Mucosa of rectum (tissue), 2 donors: ENCODE measurements at regions not wholly inside any gene's neighbourhood (a gene's known extent, or its start where the extent isn't known, plus 50 kb on each side); places are given as distances from the start of the nearest gene placed in this dataset.

Experiments
- H3K27ac ChIP-seq, 2 donors: one replicate each; pipeline ENCODE4 v1.7.0; 2013; ENCODE audit warnings: inconsistent platforms in 2 of 2, low read depth in 2 of 2, low read length in 2 of 2
- H3K27me3 ChIP-seq, 2 donors: one replicate each; pipeline ENCODE4 v1.7.0; 2013; ENCODE audit warnings: low read length in 2 of 2; ENCODE audit not compliant: control insufficient read depth in 2 of 2, insufficient read depth in 2 of 2
- H3K36me3 ChIP-seq, 2 donors: one replicate each; pipeline ENCODE4 v1.7.0; 2013; ENCODE audit warnings: low read length in 2 of 2; ENCODE audit not compliant: control insufficient read depth in 2 of 2, insufficient read depth in 2 of 2
- H3K4me1 ChIP-seq, 2 donors: one replicate each; pipeline ENCODE4 v1.7.0; 2013; ENCODE audit warnings: low read length in 2 of 2, mild to moderate bottlenecking in 1 of 2; ENCODE audit not compliant: control insufficient read depth in 2 of 2, insufficient read depth in 2 of 2
- H3K4me3 ChIP-seq, 2 donors: one replicate each; pipeline ENCODE4 v1.7.0; 2013; ENCODE audit warnings: low read length in 2 of 2
- H3K9ac ChIP-seq, 2 donors: one replicate each; pipeline ENCODE4 v1.7.0; 2013; ENCODE audit warnings: low read length in 2 of 2, low read depth in 1 of 2, mild to moderate bottlenecking in 1 of 2
- H3K9me3 ChIP-seq, 2 donors: one replicate each; pipeline ENCODE4 v1.7.0; 2013; ENCODE audit warnings: low read length in 2 of 2; ENCODE audit not compliant: control insufficient read depth in 2 of 2
- donor health status: healthy.
- donor health status: Normal muscosa, but diverticular disease.

GRCh38 chr13:33644581-33645543 lies 173.1 kb upstream of the RFC3 start:
- H3K4me1 ChIP-seq = no peaks in the 10 kb centered on the region
- H3K27ac ChIP-seq = peak overlapping the region; percentile 53 to 55
- H3K9ac ChIP-seq = no peak overlapping the region

GRCh38 chr13:33645591-33646554 lies 172.1 kb upstream of the RFC3 start:
- Histone ChIP-seq H3K27ac (no peak overlapping the region), H3K4me1 (no peaks in the 10 kb centered on the region), H3K27me3 (no peaks in the 10 kb centered on the region), H3K36me3 (no peaks in the 10 kb centered on the region), H3K9ac (no peak overlapping the region), H3K9me3 (no peaks in the 10 kb centered on the region), H3K4me3 (no peak overlapping the region)

More at GRCh38 chr13:33644581-33645543, 173.1 kb upstream of the RFC3 start:
- Histone ChIP-seq H3K9me3 (no peaks in the 10 kb centered on the region), H3K36me3 (no peaks in the 10 kb centered on the region), H3K4me3 (no peak overlapping the region), H3K27me3 (no peaks in the 10 kb centered on the region)

GRCh38 chr13:33649212-33649878 lies 168.6 kb upstream of the RFC3 start:
- Histone ChIP-seq H3K27me3 (no peaks in the 10 kb centered on the region), H3K9ac (no peak overlapping the region), H3K4me1 (no peaks in the 10 kb centered on the region), H3K27ac (no peak overlapping the region), H3K36me3 (no peaks in the 10 kb centered on the region), H3K4me3 (no peak overlapping the region), H3K9me3 (no peaks in the 10 kb centered on the region)

- H3K27me3 ChIP-seq = no peaks in the 10 kb centered on the region
- no peaks in the 10 kb centered on the region for H3K9me3 ChIP-seq
- H3K36me3 ChIP-seq = no peaks in the 10 kb centered on the region
- no peak overlapping the region for H3K4me3 ChIP-seq
- no peak overlapping the region for H3K27ac ChIP-seq
- H3K9ac ChIP-seq = no peak overlapping the region
- H3K4me1 ChIP-seq = no peaks in the 10 kb centered on the region
Measured at GRCh38 chr13:33651766-33652165, 166.2 kb upstream of the RFC3 start.

- Histone ChIP-seq H3K9me3 (no peaks in the 10 kb centered on the region), H3K4me3 (no peak overlapping the region), H3K27ac (no peak overlapping the region), H3K9ac (no peak overlapping the region), H3K36me3 (no peaks in the 10 kb centered on the region), H3K27me3 (no peaks in the 10 kb centered on the region), H3K4me1 (no peaks in the 10 kb centered on the region)
Measured at GRCh38 chr13:33657274-33657673, 160.7 kb upstream of the RFC3 start.

GRCh38 chr13:33659466-33659865 lies 158.5 kb upstream of the RFC3 start:
- no peak overlapping the region for H3K4me3 ChIP-seq
- H3K9ac ChIP-seq = no peak overlapping the region
- H3K4me1 ChIP-seq = no peaks in the 10 kb centered on the region
- no peaks in the 10 kb centered on the region for H3K27me3 ChIP-seq
- H3K27ac ChIP-seq = no peak overlapping the region
- H3K36me3 ChIP-seq = no peaks in the 10 kb centered on the region
- H3K9me3 ChIP-seq = no peaks in the 10 kb centered on the region

- Histone ChIP-seq H3K9ac (no peak overlapping the region), H3K27ac (no peak overlapping the region), H3K36me3 (no peaks in the 10 kb centered on the region), H3K27me3 (no peaks in the 10 kb centered on the region), H3K4me3 (no peak overlapping the region), H3K9me3 (no peaks in the 10 kb centered on the region), H3K4me1 (no peaks in the 10 kb centered on the region)
Measured at GRCh38 chr13:33659894-33660293, 158.1 kb upstream of the RFC3 start.

GRCh38 chr13:33662392-33662791 lies 155.6 kb upstream of the RFC3 start:
- H3K9ac ChIP-seq = no peak overlapping the region

GRCh38 chr13:33665626-33666175 lies 152.2 kb upstream of the RFC3 start:
- Histone ChIP-seq H3K36me3 (no peaks in the 10 kb centered on the region), H3K27ac (no peak overlapping the region), H3K9ac (no peak overlapping the region), H3K4me3 (no peak overlapping the region), H3K4me1 (no peaks in the 10 kb centered on the region), H3K9me3 (no peaks in the 10 kb centered on the region), H3K27me3 (no peaks in the 10 kb centered on the region)

More at GRCh38 chr13:33662392-33662791, 155.6 kb upstream of the RFC3 start:
- Histone ChIP-seq H3K4me3 (no peak overlapping the region), H3K9me3 (no peaks in the 10 kb centered on the region), H3K27me3 (no peaks in the 10 kb centered on the region), H3K36me3 (no peaks in the 10 kb centered on the region), H3K27ac (no peak overlapping the region), H3K4me1 (no peaks in the 10 kb centered on the region)
